Mesodermal cell (in vitro differentiated cells): ENCODE measurements at regions not wholly inside any gene's neighbourhood (a gene's known extent, or its start where the extent isn't known, plus 50 kb on each side); places are given as distances from the start of the nearest gene placed in this dataset.

Experiments
- H3K27ac ChIP-seq: 2 replicates; pipeline ENCODE4 v1.7.0; 2013; ENCODE audit warnings: mild to moderate bottlenecking, low read depth, low read length, moderate library complexity; ENCODE audit not compliant: severe bottlenecking
- H3K36me3 ChIP-seq: 2 replicates; pipeline ENCODE4 v1.7.1; 2013; ENCODE audit warnings: mild to moderate bottlenecking, low read length, moderate library complexity; ENCODE audit not compliant: control insufficient read depth, insufficient read depth
- H3K4me1 ChIP-seq: one replicate; pipeline ENCODE4 v1.7.1; 2013; ENCODE audit warnings: mild to moderate bottlenecking, low read length; ENCODE audit not compliant: insufficient read depth, control insufficient read depth, poor library complexity, severe bottlenecking
- H3K4me3 ChIP-seq: 2 replicates; pipeline ENCODE4 v1.7.0; 2013; ENCODE audit warnings: low read length, control low read depth, mild to moderate bottlenecking; ENCODE audit not compliant: insufficient read depth, poor library complexity, severe bottlenecking; ENCODE audit errors: extremely low read depth
- H3K9me3 ChIP-seq: 2 replicates; pipeline ENCODE4 v1.7.1; 2013; ENCODE audit warnings: mild to moderate bottlenecking, low read length, moderate library complexity; ENCODE audit not compliant: control insufficient read depth
- WGBS, 2 experiments: methylation state at CpG; one replicate each; pipeline ENCODE4 v1.1.5; 2013; ENCODE audit warnings: missing lambda C conversion rate in 2 of 2; ENCODE audit not compliant: insufficient coverage in 2 of 2; 5-methylcytosine and 5-hydroxymethylcytosine counted together

- Histone ChIP-seq H3K36me3 (no peaks in the 10 kb centered on the region), H3K4me3 (no peak overlapping the region)
- WGBS, 2 experiments = 100% methylated on average over 2 of the region's 2 CpGs
Measured at GRCh38 chr11:115803073-115803740, 299.0 kb upstream of the CADM1 start.

GRCh38 chr11:115802641-115803040, 298.4 kb upstream of the CADM1 start:
- no peak overlapping the region for H3K27ac ChIP-seq
- no peak overlapping the region for H3K4me3 ChIP-seq
- 75 to 100% methylated on average over 1 to 2 of the region's 3 CpGs for WGBS, 2 experiments
- no peaks in the 10 kb centered on the region for H3K36me3 ChIP-seq
- H3K9me3 ChIP-seq = peaks cover 5% of the 10 kb centered on the region
- H3K4me1 ChIP-seq = no peaks in the 10 kb centered on the region

More at GRCh38 chr11:115803073-115803740, 299.0 kb upstream of the CADM1 start:
- Histone ChIP-seq H3K9me3 (peaks cover 7% of the 10 kb centered on the region), H3K27ac (no peak overlapping the region), H3K4me1 (no peaks in the 10 kb centered on the region)

- no peaks in the 10 kb centered on the region for H3K9me3 ChIP-seq
- WGBS, 2 experiments = 94 to 98% methylated on average over 2 to 5 of the region's 6 CpGs
- H3K4me3 ChIP-seq = no peak overlapping the region
- H3K36me3 ChIP-seq = no peaks in the 10 kb centered on the region
- no peaks in the 10 kb centered on the region for H3K4me1 ChIP-seq
- H3K27ac ChIP-seq = no peak overlapping the region
Measured at GRCh38 chr11:115792903-115793302, 288.7 kb upstream of the CADM1 start.

- 83 to 91% methylated on average over 3 to 4 of the region's 5 CpGs for WGBS, 2 experiments
Measured at GRCh38 chr11:115787302-115787701, 283.1 kb upstream of the CADM1 start.

GRCh38 chr11:115784796-115785521, 280.7 kb upstream of the CADM1 start:
- no peaks in the 10 kb centered on the region for H3K36me3 ChIP-seq
- no peaks in the 10 kb centered on the region for H3K4me1 ChIP-seq
- no peaks in the 10 kb centered on the region for H3K9me3 ChIP-seq
- 97 to 100% methylated on average over 2 of the region's 3 CpGs for WGBS, 2 experiments
- no peak overlapping the region for H3K27ac ChIP-seq
- no peak overlapping the region for H3K4me3 ChIP-seq

More at GRCh38 chr11:115787302-115787701, 283.1 kb upstream of the CADM1 start:
- Histone ChIP-seq H3K4me1 (no peaks in the 10 kb centered on the region), H3K36me3 (no peaks in the 10 kb centered on the region), H3K27ac (no peak overlapping the region), H3K9me3 (no peaks in the 10 kb centered on the region), H3K4me3 (no peak overlapping the region)

GRCh38 chr11:115780646-115781362, 276.6 kb upstream of the CADM1 start:
- Histone ChIP-seq H3K9me3 (no peaks in the 10 kb centered on the region), H3K4me3 (no peak overlapping the region), H3K36me3 (no peaks in the 10 kb centered on the region), H3K27ac (no peak overlapping the region), H3K4me1 (peaks cover 13% of the 10 kb centered on the region)
- WGBS, 2 experiments = 76 to 89% methylated on average over 3 of the region's 9 CpGs

- no CpG with 5 or more reads among the region's 2 CpGs for WGBS, 2 experiments
Measured at GRCh38 chr11:115778928-115779650, 274.9 kb upstream of the CADM1 start.

GRCh38 chr11:115776916-115777315, 272.7 kb upstream of the CADM1 start:
- WGBS, 2 experiments = 90 to 94% methylated on average over 5 to 6 of the region's 6 CpGs
- H3K27ac ChIP-seq = no peak overlapping the region
- H3K4me1 ChIP-seq = peaks cover 13% of the 10 kb centered on the region
- no peaks in the 10 kb centered on the region for H3K36me3 ChIP-seq
- H3K4me3 ChIP-seq = no peak overlapping the region
- no peaks in the 10 kb centered on the region for H3K9me3 ChIP-seq

More at GRCh38 chr11:115778928-115779650, 274.9 kb upstream of the CADM1 start:
- H3K4me3 ChIP-seq = no peak overlapping the region
- no peaks in the 10 kb centered on the region for H3K36me3 ChIP-seq
- H3K27ac ChIP-seq = no peak overlapping the region
- no peaks in the 10 kb centered on the region for H3K9me3 ChIP-seq
- peaks cover 13% of the 10 kb centered on the region for H3K4me1 ChIP-seq

- Histone ChIP-seq H3K4me1 (peaks cover 17% of the 10 kb centered on the region), H3K4me3 (no peak overlapping the region), H3K27ac (no peak overlapping the region), H3K36me3 (no peaks in the 10 kb centered on the region), H3K9me3 (no peaks in the 10 kb centered on the region)
- 100% methylated on average over 2 of the region's 4 CpGs; no CpG with 5 or more reads in 1 of the 2 experiments for WGBS, 2 experiments
Measured at GRCh38 chr11:115775846-115776245, 271.6 kb upstream of the CADM1 start.

GRCh38 chr11:115774756-115775155, 270.5 kb upstream of the CADM1 start:
- Histone ChIP-seq H3K27ac (no peak overlapping the region), H3K9me3 (no peaks in the 10 kb centered on the region)
- 70 to 98% methylated on average over 3 to 6 of the region's 7 CpGs for WGBS, 2 experiments

More at GRCh38 chr11:115774756-115775155, 270.5 kb upstream of the CADM1 start:
- Histone ChIP-seq H3K36me3 (no peaks in the 10 kb centered on the region), H3K4me1 (peaks cover 17% of the 10 kb centered on the region), H3K4me3 (no peak overlapping the region)
